Right lobe of liver (tissue), 4 donors: ENCODE measurements at regions not wholly inside any gene's neighbourhood (a gene's known extent, or its start where the extent isn't known, plus 50 kb on each side); places are given as distances from the start of the nearest gene placed in this dataset.

Experiments
- CTCF ChIP-seq, 4 donors: fragments of 200-600 bp in 3 of 4; fragments of 450-650 bp in 1 of 4; IDR thresholded peaks; one replicate each; pipeline versions ENCODE4 v1.5.1 to v1.8.0; 2016 to 2022; ENCODE audit warnings: antibody characterized with exemption in 4 of 4, mild to moderate bottlenecking in 2 of 4
- POLR2A ChIP-seq: fragments of 450-650 bp; IDR thresholded peaks from one replicate; pipeline ENCODE4 v1.6.1; 2017; ENCODE audit warnings: antibody characterized with exemption, mild to moderate bottlenecking
- donor health status: DM: no; HTN: no; CAD: no.
- donor health status: DM: no; HTN: no; CAD: no.
- donor health status: DM: no; HTN: yes; CAD: no.

GRCh38 chr1:214896921-214897320, 185.6 kb upstream of the KCNK2 start:
- TF ChIP-seq CTCF (IDR thresholded peaks at IDR 0.05) (no peak), POLR2A (no peak)
